Prostate gland (tissue), 2 donors: ENCODE measurements at regions not wholly inside any gene's neighbourhood (a gene's known extent, or its start where the extent isn't known, plus 50 kb on each side); places are given as distances from the start of the nearest gene placed in this dataset.

Experiments used
- DNase-seq: peaks from one replicate; pipeline ENCODE4 v3.0.0-alpha.2; 2019; ENCODE audit warnings: low spot score
- H3K27ac ChIP-seq, 2 donors: fragments of 200-600 bp; sonication (generic); 2 replicates each; pipeline ENCODE4 v1.5.1; 2017 to 2019
- H3K27me3 ChIP-seq: fragments of 200-600 bp; sonication (generic); replicated peaks from 2 replicates; pipeline ENCODE4 v1.5.1; 2019; ENCODE audit not compliant: insufficient read depth
- H3K36me3 ChIP-seq, 2 donors: fragments of 200-600 bp; sonication (generic); 1 replicate in 1 of 2; 2 replicates in 1 of 2; pipeline versions ENCODE4 v1.5.1 to v1.8.1; 2017 to 2019
- H3K4me1 ChIP-seq: fragments of 200-600 bp; sonication (generic); replicated peaks from 2 replicates; pipeline ENCODE4 v1.5.1; 2019
- H3K4me3 ChIP-seq, 2 donors: fragments of 200-600 bp; sonication (generic); 2 replicates each; pipeline ENCODE4 v1.5.1; 2017 to 2019
- H3K9me3 ChIP-seq: fragments of 200-600 bp; sonication (generic); 2 replicates; pipeline ENCODE4 v1.5.1; 2017
- POLR2A ChIP-seq: fragments of 450-650 bp; IDR thresholded peaks from one replicate; pipeline ENCODE4 v1.6.1; 2016; ENCODE audit warnings: antibody characterized with exemption, mild to moderate bottlenecking
- POLR2AphosphoS5 ChIP-seq: sonication (generic); formaldehyde crosslinking; IDR thresholded peaks from one replicate; pipeline ENCODE4 v1.6.1; 2017; ENCODE audit warnings: antibody characterized with exemption
- WGBS: methylation state at CpG from one replicate; pipeline ENCODE4 v1.1.5; 2018; 5-methylcytosine and 5-hydroxymethylcytosine counted together
- intact Hi-C: fragments of 100-400 bp; cut with DNase I; formaldehyde crosslinking; loops from one replicate; pipeline ENCODE4 v1.14.2; 2022
- TF ChIP-seq, protein P1 (sequence below), 4 experiments: fragments of 200-600 bp in 2 of 4; fragments of 450-650 bp in 2 of 4; sonication (generic) in 2 of 4; IDR thresholded peaks; 1 replicate in 3 of 4; 2 replicates in 1 of 4; pipeline ENCODE4 v1.5.1; 2016 to 2019; ENCODE audit warnings: antibody characterized with exemption in 4 of 4, mild to moderate bottlenecking in 2 of 4, moderate library complexity in 2 of 4

- no peak overlapping the region for H3K4me3 ChIP-seq
- no peaks in the 10 kb centered on the region for H3K36me3 ChIP-seq
- H3K27ac ChIP-seq: no peak overlapping the region
- TF ChIP-seq POLR2A: no peak
- no peak for TF ChIP-seq POLR2AphosphoS5
- TF ChIP-seq, protein P1, sequence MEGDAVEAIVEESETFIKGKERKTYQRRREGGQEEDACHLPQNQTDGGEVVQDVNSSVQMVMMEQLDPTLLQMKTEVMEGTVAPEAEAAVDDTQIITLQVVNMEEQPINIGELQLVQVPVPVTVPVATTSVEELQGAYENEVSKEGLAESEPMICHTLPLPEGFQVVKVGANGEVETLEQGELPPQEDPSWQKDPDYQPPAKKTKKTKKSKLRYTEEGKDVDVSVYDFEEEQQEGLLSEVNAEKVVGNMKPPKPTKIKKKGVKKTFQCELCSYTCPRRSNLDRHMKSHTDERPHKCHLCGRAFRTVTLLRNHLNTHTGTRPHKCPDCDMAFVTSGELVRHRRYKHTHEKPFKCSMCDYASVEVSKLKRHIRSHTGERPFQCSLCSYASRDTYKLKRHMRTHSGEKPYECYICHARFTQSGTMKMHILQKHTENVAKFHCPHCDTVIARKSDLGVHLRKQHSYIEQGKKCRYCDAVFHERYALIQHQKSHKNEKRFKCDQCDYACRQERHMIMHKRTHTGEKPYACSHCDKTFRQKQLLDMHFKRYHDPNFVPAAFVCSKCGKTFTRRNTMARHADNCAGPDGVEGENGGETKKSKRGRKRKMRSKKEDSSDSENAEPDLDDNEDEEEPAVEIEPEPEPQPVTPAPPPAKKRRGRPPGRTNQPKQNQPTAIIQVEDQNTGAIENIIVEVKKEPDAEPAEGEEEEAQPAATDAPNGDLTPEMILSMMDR (IDR thresholded peaks at IDR 0.05): no peak
- no peak for DNase-seq
- no peaks in the 10 kb centered on the region for H3K27me3 ChIP-seq
- no peaks in the 10 kb centered on the region for H3K9me3 ChIP-seq
- intact Hi-C loops: no loop called here
- 68% methylated on average over 2 of the region's 2 CpGs for WGBS
- no peaks in the 10 kb centered on the region for H3K4me1 ChIP-seq
These were observed 274.2 kb upstream of the LRRTM4 start for GRCh38 chr2:77796397-77796796.

- no peaks in the 10 kb centered on the region for H3K27me3 ChIP-seq
- no peak overlapping the region for H3K27ac ChIP-seq
- H3K4me3 ChIP-seq: no peak overlapping the region
- WGBS: 66% methylated on average over 1 of the region's 1 CpG
- no peak for TF ChIP-seq POLR2AphosphoS5
- TF ChIP-seq, protein P1 (IDR thresholded peaks at IDR 0.05): no peak
- TF ChIP-seq POLR2A: no peak
- DNase-seq: no peak
- no peaks in the 10 kb centered on the region for H3K4me1 ChIP-seq
- intact Hi-C loops: no loop called here
- no peaks in the 10 kb centered on the region for H3K9me3 ChIP-seq
- H3K36me3 ChIP-seq: no peaks in the 10 kb centered on the region
These were observed 274.9 kb upstream of the LRRTM4 start for GRCh38 chr2:77797088-77797487.

GRCh38 chr2:77800410-77800809 is 278.2 kb upstream of the LRRTM4 start:
- TF ChIP-seq POLR2A: no peak
- TF ChIP-seq POLR2AphosphoS5: no peak
- TF ChIP-seq, protein P1 (IDR thresholded peaks at IDR 0.05): no peak
- Histone ChIP-seq H3K27ac (no peak overlapping the region), H3K9me3 (no peaks in the 10 kb centered on the region), H3K27me3 (no peaks in the 10 kb centered on the region), H3K4me1 (no peaks in the 10 kb centered on the region), H3K36me3 (no peaks in the 10 kb centered on the region), H3K4me3 (no peak overlapping the region)
- no peak for DNase-seq
- intact Hi-C loops: no loop called here

DNA sequence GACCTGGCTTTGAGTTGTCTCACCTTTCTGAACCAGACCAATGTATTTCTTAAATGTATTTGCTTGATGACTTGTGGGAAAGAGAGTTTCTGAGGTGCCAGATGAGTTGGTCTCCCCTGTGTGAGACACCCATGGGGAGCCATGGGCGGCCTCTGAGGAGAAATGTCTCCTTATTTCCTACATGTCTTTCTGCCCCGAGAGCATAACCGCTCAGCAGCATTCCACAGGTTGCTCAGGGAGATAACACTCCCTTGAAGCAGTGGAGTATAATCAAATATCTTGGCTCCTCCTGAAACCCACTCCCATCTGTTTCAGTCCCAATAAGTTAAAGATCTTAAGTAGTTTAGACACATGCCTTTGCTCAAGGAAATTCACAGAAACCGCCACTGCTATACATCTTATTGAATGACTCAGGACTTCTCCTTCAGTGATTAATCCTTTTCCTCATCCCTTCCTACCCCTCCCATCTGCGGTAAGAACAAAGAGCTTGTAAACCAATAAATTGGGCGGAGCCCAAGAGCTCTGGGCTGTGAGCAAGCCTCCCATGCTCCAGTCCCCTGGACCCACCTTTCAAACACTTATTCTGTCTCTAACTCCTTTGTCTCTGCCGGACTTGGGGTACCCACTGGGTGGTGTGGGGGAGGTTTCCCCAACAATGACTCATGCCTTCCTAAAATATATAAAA is 285.5 kb upstream of the LRRTM4 start:
- Histone ChIP-seq H3K27ac (no peak overlapping the region), H3K27me3 (no peaks in the 10 kb centered on the region), H3K4me3 (no peak overlapping the region), H3K9me3 (no peaks in the 10 kb centered on the region), H3K36me3 (no peaks in the 10 kb centered on the region), H3K4me1 (no peaks in the 10 kb centered on the region)
- intact Hi-C loops: no loop called here
- DNase-seq: no peak
- TF ChIP-seq, protein P1 (IDR thresholded peaks at IDR 0.05): no peak
- TF ChIP-seq POLR2A: no peak
- 41% methylated on average over 7 of the region's 7 CpGs for WGBS

DNA sequence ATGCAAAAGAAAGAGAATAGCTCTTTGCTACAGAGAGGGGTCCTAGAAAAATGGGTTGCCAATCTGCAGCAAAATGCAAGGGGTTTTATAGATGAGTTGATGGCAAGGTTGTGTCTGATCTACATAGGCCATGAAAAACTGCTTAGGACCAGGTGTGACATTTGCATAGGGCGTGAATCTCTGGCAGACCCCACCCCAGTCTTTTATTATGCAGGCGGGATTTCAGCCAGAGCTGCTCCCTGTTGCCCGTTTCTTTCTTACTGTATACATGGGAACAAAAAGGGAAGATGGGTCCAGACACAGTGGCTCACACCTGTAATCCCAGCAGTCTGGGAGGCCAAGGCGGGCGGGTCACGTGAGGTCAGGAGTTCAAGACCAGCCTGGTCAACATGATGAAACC is 286.4 kb upstream of the LRRTM4 start:
- no peaks in the 10 kb centered on the region for H3K9me3 ChIP-seq
- no peak overlapping the region for H3K4me3 ChIP-seq
- no peaks in the 10 kb centered on the region for H3K27me3 ChIP-seq
- no peak overlapping the region for H3K27ac ChIP-seq
- 95% methylated on average over 6 of the region's 6 CpGs for WGBS
- H3K4me1 ChIP-seq: no peaks in the 10 kb centered on the region
- DNase-seq: no peak
- no peaks in the 10 kb centered on the region for H3K36me3 ChIP-seq
- TF ChIP-seq POLR2A (no peak), POLR2AphosphoS5 (no peak)
- TF ChIP-seq, protein P1 (IDR thresholded peaks at IDR 0.05): no peak
- intact Hi-C loops: no loop called here
